Progenitor cell of endocrine pancreas (in vitro differentiated cells): ENCODE measurements at regions not wholly inside any gene's neighbourhood (a gene's known extent, or its start where the extent isn't known, plus 50 kb on each side); places are given as distances from the start of the nearest gene placed in this dataset.

Experiments
- DNase-seq: peaks from one replicate; pipeline ENCODE4 v3.0.0; 2021; ENCODE audit warnings: low spot score; ENCODE audit not compliant: unreplicated experiment
- H3K27ac Mint-ChIP-seq: 2 replicates; pipeline ENCODE4 v1.8.0; 2021; ENCODE audit warnings: mild to moderate bottlenecking, moderate library complexity, mixed read lengths
- H3K27me3 Mint-ChIP-seq: 2 replicates; pipeline ENCODE4 v1.8.0; 2021; ENCODE audit warnings: mixed read lengths
- H3K36me3 Mint-ChIP-seq: 2 replicates; pipeline ENCODE4 v1.8.0; 2022; ENCODE audit warnings: mixed read lengths; ENCODE audit not compliant: insufficient read depth
- H3K4me1 Mint-ChIP-seq: 2 replicates; pipeline ENCODE4 v1.8.0; 2021; ENCODE audit warnings: low read depth, mixed read lengths
- H3K4me3 Mint-ChIP-seq: 2 replicates; pipeline ENCODE4 v1.8.0; 2021; ENCODE audit warnings: low read depth, mild to moderate bottlenecking, moderate library complexity, mixed read lengths
- H3K9me3 Mint-ChIP-seq: 2 replicates; pipeline ENCODE4 v1.8.0; 2021; ENCODE audit warnings: low read depth, mixed read lengths
- CTCF ChIP-seq: fragments of 200-600 bp; sonication (generic); IDR thresholded peaks from one replicate; pipeline ENCODE4 v1.5.0; 2021; ENCODE audit warnings: antibody characterized with exemption, mild to moderate bottlenecking; ENCODE audit not compliant: unreplicated experiment

GRCh38 chr6:147078602-147079001 is 125.6 kb upstream of the STXBP5 start:
- TF ChIP-seq CTCF: no peak
- Mint-ChIP-seq H3K9me3 (no peaks in the 10 kb centered on the region), H3K27ac (no peak overlapping the region), H3K4me1 (peaks cover 5% of the 10 kb centered on the region), H3K4me3 (no peak overlapping the region), H3K27me3 (no peaks in the 10 kb centered on the region), H3K36me3 (no peaks in the 10 kb centered on the region)
- no peak for DNase-seq

- Mint-ChIP-seq H3K36me3 (no peaks in the 10 kb centered on the region), H3K27ac (no peak overlapping the region), H3K9me3 (no peaks in the 10 kb centered on the region), H3K4me3 (no peak overlapping the region), H3K27me3 (no peaks in the 10 kb centered on the region), H3K4me1 (peaks cover 5% of the 10 kb centered on the region)
- no peak for TF ChIP-seq CTCF
- no peak for DNase-seq
Measured at GRCh38 chr6:147080225-147080624, 124.0 kb upstream of the STXBP5 start.

GRCh38 chr6:147081076-147081609 is 123.1 kb upstream of the STXBP5 start:
- H3K4me1 Mint-ChIP-seq: peaks cover 5% of the 10 kb centered on the region
- H3K36me3 Mint-ChIP-seq: no peaks in the 10 kb centered on the region
- no peak for DNase-seq
- no peak overlapping the region for H3K27ac Mint-ChIP-seq
- H3K9me3 Mint-ChIP-seq: no peaks in the 10 kb centered on the region
- H3K4me3 Mint-ChIP-seq: no peak overlapping the region
- no peaks in the 10 kb centered on the region for H3K27me3 Mint-ChIP-seq
- no peak for TF ChIP-seq CTCF

- Mint-ChIP-seq H3K36me3 (no peaks in the 10 kb centered on the region), H3K27ac (no peak overlapping the region), H3K4me3 (no peak overlapping the region), H3K27me3 (no peaks in the 10 kb centered on the region), H3K9me3 (peaks cover 14% of the 10 kb centered on the region), H3K4me1 (no peaks in the 10 kb centered on the region)
- no peak for TF ChIP-seq CTCF
- no peak for DNase-seq
Measured at GRCh38 chr6:147087641-147088040, 116.6 kb upstream of the STXBP5 start.

- TF ChIP-seq CTCF: no peak
- Mint-ChIP-seq H3K36me3 (no peaks in the 10 kb centered on the region), H3K4me3 (no peak overlapping the region), H3K27me3 (no peaks in the 10 kb centered on the region), H3K4me1 (no peaks in the 10 kb centered on the region), H3K9me3 (peaks cover 14% of the 10 kb centered on the region), H3K27ac (no peak overlapping the region)
- no peak for DNase-seq
Measured at GRCh38 chr6:147088861-147089260, 115.4 kb upstream of the STXBP5 start.
